ENCODE measurements at regions not wholly inside any gene's neighbourhood (a gene's known extent, or its start where the extent isn't known, plus 50 kb on each side); places are given as distances from the start of the nearest gene placed in this dataset.

DNA sequence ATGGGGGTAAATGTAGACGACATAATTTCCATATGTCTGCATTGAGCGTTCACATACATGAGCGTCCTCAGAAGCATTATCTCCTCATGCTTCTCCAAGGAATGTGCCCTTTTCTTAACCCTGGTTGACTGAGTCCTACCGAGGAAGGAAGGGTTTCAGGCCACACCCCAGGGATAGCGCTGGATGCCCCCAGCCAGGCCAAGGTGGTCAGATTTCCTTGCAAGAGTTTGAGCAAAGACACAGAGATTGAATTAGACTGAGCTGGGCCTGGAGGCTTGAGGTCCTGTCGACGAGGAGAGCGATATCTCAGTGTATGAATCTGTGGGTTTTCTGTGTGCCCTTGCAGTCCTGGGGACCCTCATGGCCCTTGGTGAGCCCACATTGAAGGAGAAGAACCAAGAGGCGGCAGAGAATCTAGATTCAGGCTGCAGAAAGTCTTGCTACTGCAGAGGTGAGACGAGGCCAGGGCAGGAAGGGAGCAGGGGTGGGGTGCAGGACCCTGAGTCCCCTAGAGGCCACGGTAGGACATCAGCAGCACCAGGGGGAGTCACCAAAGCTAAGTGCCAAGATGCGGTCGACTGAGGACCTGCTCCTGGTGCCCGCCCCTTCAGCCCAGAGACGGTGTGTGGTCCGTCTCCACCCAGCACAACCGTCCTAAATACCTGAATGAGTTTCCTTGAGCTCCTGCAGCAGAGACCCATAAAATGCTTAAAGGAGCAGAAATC, 94.7 kb upstream of the DIO3 start:
- Histone ChIP-seq H4K5ac (ENCODE audit: low read depth, low read length) (no peak overlapping the region), H2BK15ac (ENCODE audit: low read depth, low read length) (no peak overlapping the region), H3K27me3 (ENCODE audit: control insufficient read depth, insufficient read depth, low read length) (peaks cover 16% of the 10 kb centered on the region; the same call in 1 of the 2 replicates), H2BK5ac (ENCODE audit: low read depth, low read length, poor library complexity, severe bottlenecking) (no peak overlapping the region), H3K18ac (ENCODE audit: low read depth, low read length) (no peak overlapping the region), H3K4me3 (ENCODE audit: insufficient read depth, low read depth, low read length) (no peak overlapping the region), H3K56ac (ENCODE audit: extremely low read depth, insufficient read depth, low read length) (no peak overlapping the region), H3K9me1 (ENCODE audit: insufficient read depth, low read length) (no peaks in the 10 kb centered on the region; the same call in 1 of the 2 replicates), H3K36me3 (ENCODE audit: control insufficient read depth, insufficient read depth, low read length) (no peaks in the 10 kb centered on the region), H4K8ac (ENCODE audit: low read depth in 2 of 2, low read length in 2 of 2) (no peak overlapping the region), H2BK120ac (ENCODE audit: low read depth, low read length) (no peak overlapping the region), H4K20me1 (ENCODE audit: insufficient read depth, low read length) (no peaks in the 10 kb centered on the region), H3K9me3 (ENCODE audit: control insufficient read depth, insufficient read depth, low read length) (no peaks in the 10 kb centered on the region), H3K23ac (ENCODE audit: low read depth, low read length) (no peak overlapping the region), H3K4ac (ENCODE audit: low read depth, low read length) (no peak overlapping the region), H3K4me2 (ENCODE audit: low read depth, low read length) (no peak overlapping the region), H2AK9ac (replicated peaks; ENCODE audit: low read depth, low read length, poor library complexity) (no peak overlapping the region), H2AK5ac (ENCODE audit: low read depth, low read length) (no peak overlapping the region), H3K27ac (ENCODE audit: insufficient read depth, low read length) (no peak overlapping the region), H3K79me1 (ENCODE audit: low read depth in 1 of 2, low read length in 2 of 2) (no peaks in the 10 kb centered on the region), H3K14ac (replicated peaks; ENCODE audit: low read depth, low read length) (no peak overlapping the region), H3K9ac (ENCODE audit: low read depth, low read length) (no peak overlapping the region), H3K4me1 (ENCODE audit: control insufficient read depth, insufficient read depth, low read length) (no peaks in the 10 kb centered on the region), H2AFZ (replicated peaks; ENCODE audit: low read length, poor library complexity) (no peak overlapping the region), H2BK20ac (ENCODE audit: low read depth, low read length) (no peak overlapping the region), H4K91ac (ENCODE audit: insufficient read depth, low read depth, low read length) (no peak overlapping the region)
- intact Hi-C loops (cut with micrococcal nuclease), result no loop called here
- BruUV-seq (replicated peaks), result no TSS peak
- ChIA-PET POLR2A (ENCODE audit: unreplicated experiment) (no interaction called here), CTCF (no interaction called here)
- in situ Hi-C loops (cut with MboI; ENCODE audit: low sequenced_read_pairs), result no loop called here
- no peak for DNase-seq
- no peak for ATAC-seq (ENCODE audit: low read depth)
- TF ChIP-seq NFE2L2 (IDR thresholded peaks at IDR 0.05; ENCODE audit: low read depth, low read length) (no peak), CHD1 (IDR thresholded peaks at IDR 0.05; ENCODE audit: low read depth, low read length) (no peak), BHLHE40 (IDR thresholded peaks at IDR 0.05; ENCODE audit: low read depth, low read length) (no peak), MXI1 (IDR thresholded peaks at IDR 0.05; ENCODE audit: borderline replicate concordance, low read depth, low read length) (no peak), RFX5 (IDR thresholded peaks at IDR 0.05; ENCODE audit: low read depth, low read length) (no peak), POLR2A (IDR thresholded peaks at IDR 0.05; ENCODE audit: low read depth, low read length) (no peak), RAD21 (IDR thresholded peaks at IDR 0.05; ENCODE audit: low read length) (no peak), CEBPB (IDR thresholded peaks at IDR 0.05; ENCODE audit: low read depth, low read length) (no peak), FOS (IDR thresholded peaks at IDR 0.05; ENCODE audit: low read depth, low read length) (no peak), RCOR1 (IDR thresholded peaks at IDR 0.05; ENCODE audit: insufficient replicate concordance, low read length) (no peak), SMC3 (IDR thresholded peaks at IDR 0.05; ENCODE audit: low read depth, low read length) (no peak)
- TF ChIP-seq, protein P1, sequence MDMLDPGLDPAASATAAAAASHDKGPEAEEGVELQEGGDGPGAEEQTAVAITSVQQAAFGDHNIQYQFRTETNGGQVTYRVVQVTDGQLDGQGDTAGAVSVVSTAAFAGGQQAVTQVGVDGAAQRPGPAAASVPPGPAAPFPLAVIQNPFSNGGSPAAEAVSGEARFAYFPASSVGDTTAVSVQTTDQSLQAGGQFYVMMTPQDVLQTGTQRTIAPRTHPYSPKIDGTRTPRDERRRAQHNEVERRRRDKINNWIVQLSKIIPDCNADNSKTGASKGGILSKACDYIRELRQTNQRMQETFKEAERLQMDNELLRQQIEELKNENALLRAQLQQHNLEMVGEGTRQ (IDR thresholded peaks at IDR 0.05; ENCODE audit: low read depth, low read length), result no peak
- TF ChIP-seq, protein P2, sequence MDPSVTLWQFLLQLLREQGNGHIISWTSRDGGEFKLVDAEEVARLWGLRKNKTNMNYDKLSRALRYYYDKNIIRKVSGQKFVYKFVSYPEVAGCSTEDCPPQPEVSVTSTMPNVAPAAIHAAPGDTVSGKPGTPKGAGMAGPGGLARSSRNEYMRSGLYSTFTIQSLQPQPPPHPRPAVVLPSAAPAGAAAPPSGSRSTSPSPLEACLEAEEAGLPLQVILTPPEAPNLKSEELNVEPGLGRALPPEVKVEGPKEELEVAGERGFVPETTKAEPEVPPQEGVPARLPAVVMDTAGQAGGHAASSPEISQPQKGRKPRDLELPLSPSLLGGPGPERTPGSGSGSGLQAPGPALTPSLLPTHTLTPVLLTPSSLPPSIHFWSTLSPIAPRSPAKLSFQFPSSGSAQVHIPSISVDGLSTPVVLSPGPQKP (IDR thresholded peaks at IDR 0.05; ENCODE audit: borderline replicate concordance, low read depth, low read length), result no peak
- 65% methylated on average over 8 of the region's 17 CpGs; no CpG with 5 or more reads in 1 of the 2 experiments for WGBS, 2 experiments (ENCODE audit: extremely low coverage in 2 of 2, insufficient read length in 1 of 2)
- dilution Hi-C loops (cut with HindIII; ENCODE audit: low sequenced_read_pairs, unreplicated experiment), result no loop called here
